Tibial artery (tissue), 4 donors: ENCODE measurements at regions not wholly inside any gene's neighbourhood (a gene's known extent, or its start where the extent isn't known, plus 50 kb on each side); places are given as distances from the start of the nearest gene placed in this dataset.
"Not testable (repeated sequence)": the region's sequence is repeated elsewhere in the genome, so short reads cannot be mapped to it uniquely, and the experiment has no call there.

ENCODE experiments used
- DNase-seq, 2 donors: peaks; one replicate each; pipeline ENCODE4 v3.0.0-alpha.2; 2019
- H3K27ac ChIP-seq, 2 donors: fragments of 200-600 bp; sonication (generic) in 1 of 2; 1 replicate in 1 of 2; 2 replicates in 1 of 2; pipeline ENCODE4 v1.5.1; 2018 to 2019; ENCODE audit warnings: mild to moderate bottlenecking in 1 of 2
- H3K27me3 ChIP-seq, 2 donors: fragments of 200-600 bp; sonication (generic) in 1 of 2; one replicate each; pipeline versions ENCODE4 v1.5.1 to v1.6.0; 2016 to 2019
- H3K36me3 ChIP-seq, 3 donors: fragments of 200-600 bp; sonication (generic) in 2 of 3; one replicate each; pipeline ENCODE4 v1.5.1; 2016 to 2019; ENCODE audit warnings: mild to moderate bottlenecking in 2 of 3
- H3K4me1 ChIP-seq, 4 donors: fragments of 200-600 bp; sonication (generic) in 2 of 4; 1 replicate in 3 of 4; 2 replicates in 1 of 4; pipeline ENCODE4 v1.5.1; 2016 to 2019
- H3K4me3 ChIP-seq, 2 donors: fragments of 200-600 bp; sonication (generic) in 1 of 2; 1 replicate in 1 of 2; 2 replicates in 1 of 2; pipeline ENCODE4 v1.5.1; 2018 to 2019; ENCODE audit warnings: mild to moderate bottlenecking in 2 of 2
- H3K9me3 ChIP-seq, 3 donors: fragments of 200-600 bp; sonication (generic) in 1 of 3; one replicate each; pipeline ENCODE4 v1.5.1; 2016 to 2019
- intact Hi-C: fragments of 100-400 bp; cut with DNase I; formaldehyde crosslinking; loops from one replicate; pipeline ENCODE4 v1.15.0; 2023; ENCODE audit warnings: low total_unique reads
- TF ChIP-seq, protein P1 (sequence below), 2 experiments: fragments of 200-600 bp in 1 of 2; fragments of 450-650 bp in 1 of 2; IDR thresholded peaks; one replicate each; pipeline ENCODE4 v1.5.1; 2017 to 2019; ENCODE audit warnings: antibody characterized with exemption in 2 of 2, mild to moderate bottlenecking in 1 of 2, moderate library complexity in 1 of 2

DNA sequence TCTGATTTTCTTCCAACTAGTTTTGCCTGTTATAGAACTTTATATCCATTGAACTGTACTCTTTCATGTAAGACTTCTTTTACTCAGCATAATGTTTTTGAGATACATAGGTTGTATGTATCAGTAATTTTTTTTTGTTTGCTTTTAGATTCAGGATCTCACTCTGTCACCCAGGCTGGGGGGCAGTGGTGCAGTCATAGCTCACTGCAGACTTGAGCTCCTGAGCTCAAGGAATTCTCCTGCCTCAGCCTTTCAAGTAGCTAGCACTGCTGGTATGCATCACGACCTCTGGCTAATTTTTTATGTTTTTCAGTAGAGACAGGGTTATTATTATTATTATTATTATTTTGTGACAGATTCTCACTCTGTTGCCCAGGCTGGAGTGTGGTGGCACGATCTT, 65.0 kb upstream of the DDHD1 start:
- H3K27ac ChIP-seq, result peak overlapping the region; percentile 58 to 66
- H3K4me3 ChIP-seq, result peak overlapping the region; percentile 58 to 72
- H3K27me3 ChIP-seq, result no peaks in the 10 kb centered on the region
- no peaks in the 10 kb centered on the region for H3K9me3 ChIP-seq
- no peaks in the 10 kb centered on the region for H3K36me3 ChIP-seq
- peaks cover 0 to 8% (median 2%) of the 10 kb centered on the region in 4 donors for H3K4me1 ChIP-seq
- intact Hi-C loops, result no loop called here
- TF ChIP-seq, protein P1, sequence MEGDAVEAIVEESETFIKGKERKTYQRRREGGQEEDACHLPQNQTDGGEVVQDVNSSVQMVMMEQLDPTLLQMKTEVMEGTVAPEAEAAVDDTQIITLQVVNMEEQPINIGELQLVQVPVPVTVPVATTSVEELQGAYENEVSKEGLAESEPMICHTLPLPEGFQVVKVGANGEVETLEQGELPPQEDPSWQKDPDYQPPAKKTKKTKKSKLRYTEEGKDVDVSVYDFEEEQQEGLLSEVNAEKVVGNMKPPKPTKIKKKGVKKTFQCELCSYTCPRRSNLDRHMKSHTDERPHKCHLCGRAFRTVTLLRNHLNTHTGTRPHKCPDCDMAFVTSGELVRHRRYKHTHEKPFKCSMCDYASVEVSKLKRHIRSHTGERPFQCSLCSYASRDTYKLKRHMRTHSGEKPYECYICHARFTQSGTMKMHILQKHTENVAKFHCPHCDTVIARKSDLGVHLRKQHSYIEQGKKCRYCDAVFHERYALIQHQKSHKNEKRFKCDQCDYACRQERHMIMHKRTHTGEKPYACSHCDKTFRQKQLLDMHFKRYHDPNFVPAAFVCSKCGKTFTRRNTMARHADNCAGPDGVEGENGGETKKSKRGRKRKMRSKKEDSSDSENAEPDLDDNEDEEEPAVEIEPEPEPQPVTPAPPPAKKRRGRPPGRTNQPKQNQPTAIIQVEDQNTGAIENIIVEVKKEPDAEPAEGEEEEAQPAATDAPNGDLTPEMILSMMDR (IDR thresholded peaks at IDR 0.05), result no peak
- no peak for DNase-seq

DNA sequence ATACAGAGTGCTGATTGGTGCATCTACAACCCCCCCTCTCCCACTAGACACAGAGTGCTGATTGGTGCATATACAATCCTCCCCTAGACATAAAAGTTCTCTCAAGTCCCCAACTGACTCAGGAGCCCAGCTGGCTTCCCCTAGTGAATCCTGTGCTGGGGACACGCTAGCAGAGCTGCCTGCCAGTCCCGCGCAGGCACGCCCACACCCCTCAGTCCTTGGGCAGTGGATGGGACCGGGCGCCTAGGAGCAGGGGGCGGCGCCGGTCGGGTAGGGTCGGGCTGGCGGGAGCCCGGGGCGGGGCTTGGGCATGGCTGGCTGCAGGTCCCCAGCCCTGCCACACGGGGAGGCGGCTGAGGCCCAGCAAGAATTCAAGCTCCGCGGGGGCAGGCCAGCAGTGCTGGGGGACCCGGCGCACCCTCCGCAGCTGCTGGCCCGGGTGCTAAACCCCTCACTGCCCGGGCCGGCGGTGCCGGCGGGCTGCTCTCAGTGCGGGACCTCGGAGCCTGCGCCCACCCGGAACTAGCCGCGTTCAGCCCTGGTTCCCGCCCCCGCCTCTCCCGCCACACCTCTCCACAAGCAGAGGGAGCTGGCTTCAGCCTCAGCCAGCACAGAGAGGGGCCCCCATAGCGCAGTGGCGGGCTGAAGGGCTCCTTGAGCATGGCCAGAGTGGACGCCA, 64.3 kb upstream of the DDHD1 start:
- Histone ChIP-seq H3K27ac (peak overlapping the region; percentile 58 to 66), H3K4me3 (peak overlapping the region; percentile 58 to 72), H3K9me3 (no peaks in the 10 kb centered on the region), H3K4me1 (peaks cover 0 to 8% (median 2%) of the 10 kb centered on the region in 4 donors), H3K27me3 (no peaks in the 10 kb centered on the region), H3K36me3 (no peaks in the 10 kb centered on the region)
- intact Hi-C loops, result no loop called here
- TF ChIP-seq, protein P1 (IDR thresholded peaks at IDR 0.05), result peak; percentile 64 to 69
- peak; percentile 71 to 87 for DNase-seq

DNA sequence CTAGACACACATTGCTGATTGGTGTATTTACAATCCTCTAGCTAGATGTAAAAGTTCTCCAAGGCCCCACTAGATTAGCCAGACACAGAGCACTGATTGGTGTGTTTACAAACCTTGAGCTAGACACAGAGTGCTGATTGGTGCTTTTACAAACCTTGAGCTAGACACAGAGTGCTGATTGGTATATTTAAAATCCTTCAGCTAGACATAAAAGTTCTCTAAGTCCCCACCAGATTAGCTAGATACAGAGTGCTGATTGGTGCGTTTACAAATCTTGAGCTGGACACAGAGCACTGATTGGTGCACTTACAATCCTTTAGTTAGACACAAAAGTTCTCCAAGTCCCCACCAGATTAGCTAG, 63.8 kb upstream of the DDHD1 start:
- H3K36me3 ChIP-seq, H3K4me1 ChIP-seq, DNase-seq, H3K9me3 ChIP-seq, intact Hi-C loops, H3K27me3 ChIP-seq: not testable (repeated sequence)
- peak overlapping the region; percentile 58 to 72 for H3K4me3 ChIP-seq
- peak overlapping the region in 1 of 2 donors; percentile 66 for H3K27ac ChIP-seq

DNA sequence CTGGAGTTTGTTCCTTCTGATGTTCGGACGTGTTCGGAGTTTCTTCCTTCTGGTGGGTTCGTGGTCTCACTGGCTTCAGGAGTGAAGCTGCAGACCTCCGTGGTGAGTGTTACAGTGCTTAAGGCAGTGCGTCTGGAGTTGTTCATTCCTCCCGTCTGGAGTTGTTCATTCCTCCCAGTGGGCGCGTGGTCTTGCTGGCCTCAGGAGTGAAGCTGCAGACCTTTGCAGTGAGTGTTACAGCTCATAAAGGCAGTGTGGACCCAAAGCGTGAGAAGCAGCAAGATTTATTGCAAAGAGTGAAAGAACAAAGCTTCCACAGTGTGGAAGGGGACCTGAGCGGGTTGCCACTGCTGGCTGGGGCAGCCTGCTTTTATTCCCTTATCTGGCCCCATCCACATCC, 63.4 kb upstream of the DDHD1 start:
- H3K4me3 ChIP-seq, DNase-seq, H3K9me3 ChIP-seq, H3K27ac ChIP-seq, H3K36me3 ChIP-seq, intact Hi-C loops, H3K4me1 ChIP-seq, H3K27me3 ChIP-seq: not testable (repeated sequence)

DNA sequence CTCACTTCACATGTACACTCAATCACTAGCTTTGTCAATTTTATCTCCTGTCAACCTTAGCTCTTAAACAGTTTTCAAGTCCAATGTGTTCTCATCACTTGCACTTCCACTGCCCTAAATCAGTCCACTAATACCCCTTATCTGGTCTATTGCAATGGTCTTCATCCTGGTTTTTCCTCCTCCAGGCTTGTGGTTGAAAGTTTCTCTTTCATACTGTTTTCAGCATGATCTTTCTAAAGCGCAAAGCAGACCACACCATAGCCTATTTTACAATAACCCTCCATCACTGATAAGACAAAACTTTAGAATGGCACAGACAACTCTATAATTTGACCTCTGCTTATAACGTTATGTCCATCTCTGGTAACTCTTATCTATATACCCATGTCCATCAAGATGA, 62.0 kb upstream of the DDHD1 start:
- TF ChIP-seq, protein P1 (IDR thresholded peaks at IDR 0.05), result no peak
- Histone ChIP-seq H3K4me3 (no peak overlapping the region), H3K27ac (no peak overlapping the region), H3K4me1 (peaks cover 0 to 18% (median 2%) of the 10 kb centered on the region in 4 donors), H3K36me3 (no peaks in the 10 kb centered on the region), H3K9me3 (no peaks in the 10 kb centered on the region), H3K27me3 (no peaks in the 10 kb centered on the region)
- DNase-seq, result no peak
- intact Hi-C loops, result no loop called here

DNA sequence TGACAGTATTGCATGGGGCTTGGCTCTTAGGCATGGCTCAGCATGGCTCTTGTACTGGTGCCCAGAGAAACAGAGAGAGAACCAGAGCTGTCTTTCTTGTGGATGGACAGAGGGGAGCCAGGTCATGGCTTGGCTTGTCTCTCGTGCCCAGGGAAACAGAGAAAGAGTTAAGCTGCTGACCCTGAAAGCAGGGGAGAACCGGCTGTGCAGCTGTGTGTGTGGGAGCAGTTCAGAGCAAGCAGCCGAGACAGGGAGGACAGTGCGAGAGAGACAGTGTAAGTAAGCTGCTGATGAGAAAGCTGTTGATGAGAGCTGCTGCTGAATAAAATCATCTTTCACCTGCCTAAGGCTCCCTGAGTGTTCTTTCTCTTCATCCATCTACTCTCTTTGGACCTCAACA, 61.3 kb upstream of the DDHD1 start:
- TF ChIP-seq, protein P1 (IDR thresholded peaks at IDR 0.05), result no peak
- intact Hi-C loops, result no loop called here

DNA sequence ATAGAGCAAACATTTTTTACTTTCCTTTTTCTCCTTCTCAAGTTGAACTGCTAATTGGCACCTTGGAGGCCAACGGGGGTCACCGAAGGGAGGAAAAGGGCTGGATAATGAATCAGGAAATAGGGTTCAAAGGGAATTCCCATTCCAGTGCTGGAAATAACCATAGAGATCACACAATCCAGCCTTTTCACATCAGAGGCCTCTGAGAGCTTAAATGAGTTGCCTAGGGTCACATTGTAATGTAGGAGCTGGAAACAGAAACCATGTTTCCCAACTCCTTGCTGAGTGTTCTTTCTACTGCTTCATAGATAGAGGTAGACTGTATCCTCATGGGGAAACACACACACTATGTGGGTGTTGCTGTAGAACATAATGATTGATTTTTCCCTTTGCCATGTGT, 60.6 kb upstream of the DDHD1 start:
- TF ChIP-seq, protein P1 (IDR thresholded peaks at IDR 0.05), result no peak
- no peaks in the 10 kb centered on the region for H3K36me3 ChIP-seq

More for the DNA sequence above, 61.3 kb upstream of the DDHD1 start:
- no peaks in the 10 kb centered on the region for H3K9me3 ChIP-seq
- H3K27me3 ChIP-seq, result no peaks in the 10 kb centered on the region
- H3K27ac ChIP-seq, result no peak overlapping the region
- no peaks in the 10 kb centered on the region for H3K36me3 ChIP-seq
- H3K4me1 ChIP-seq, result peaks cover 0 to 18% (median 2%) of the 10 kb centered on the region in 4 donors
- DNase-seq, result no peak
- H3K4me3 ChIP-seq, result no peak overlapping the region

More for the DNA sequence above, 60.6 kb upstream of the DDHD1 start:
- H3K4me3 ChIP-seq, result no peak overlapping the region
- no peak overlapping the region for H3K27ac ChIP-seq
- DNase-seq, result no peak
- no peaks in the 10 kb centered on the region for H3K27me3 ChIP-seq
- intact Hi-C loops, result no loop called here
- H3K4me1 ChIP-seq, result peaks cover 0 to 24% (median 5%) of the 10 kb centered on the region in 4 donors
- H3K9me3 ChIP-seq, result no peaks in the 10 kb centered on the region
